HCT116 (cell line): ENCODE measurements at regions not wholly inside any gene's neighbourhood (a gene's known extent, or its start where the extent isn't known, plus 50 kb on each side); places are given as distances from the start of the nearest gene placed in this dataset.

Experiments
- CTCF ChIP-seq, 3 experiments: fragments of 200-600 bp in 1 of 3; sonication (generic) in 1 of 3; IDR thresholded peaks in 2 of 3; conservative IDR thresholded peaks in 1 of 3; 2 replicates each; pipeline ENCODE4 v1.5.1; 2012 to 2017; ENCODE audit warnings: low read depth in 2 of 3, low read length in 2 of 3, antibody characterized with exemption in 1 of 3, borderline replicate concordance in 1 of 3, control low read depth in 1 of 3, mild to moderate bottlenecking in 1 of 3, mixed read lengths in 1 of 3, mixed run types in 1 of 3, moderate library complexity in 1 of 3; ENCODE audit not compliant: insufficient read depth in 1 of 3
- EZH2phosphoT487 ChIP-seq: fragments of 200-600 bp; IDR thresholded peaks from 2 replicates; pipeline ENCODE4 v1.6.1; 2018; ENCODE audit warnings: antibody characterized with exemption, borderline replicate concordance
- POLR2A ChIP-seq: IDR thresholded peaks from 2 replicates; pipeline ENCODE4 v1.7.0; 2011; ENCODE audit warnings: borderline replicate concordance; ENCODE audit not compliant: insufficient read depth, insufficient read length; ENCODE audit errors: extremely low read depth
- POLR2AphosphoS5 ChIP-seq: IDR thresholded peaks from 2 replicates; pipeline ENCODE4 v1.6.1; 2011; ENCODE audit warnings: mild to moderate bottlenecking, low read depth, low read length, moderate library complexity
- RAD21 ChIP-seq: IDR thresholded peaks from 2 replicates; pipeline ENCODE4 v1.6.1; 2012; ENCODE audit warnings: low read depth, mild to moderate bottlenecking
- YY1 ChIP-seq: IDR thresholded peaks from 2 replicates; pipeline ENCODE4 v1.6.1; 2011; ENCODE audit warnings: low read length, low read depth, moderate library complexity, mild to moderate bottlenecking; ENCODE audit not compliant: insufficient replicate concordance; ENCODE audit errors: extremely low read depth
- TF ChIP-seq, protein P1 (sequence below): IDR thresholded peaks from 2 replicates; pipeline ENCODE4 v1.6.1; 2011; ENCODE audit warnings: mild to moderate bottlenecking, low read length, moderate library complexity; ENCODE audit not compliant: insufficient replicate concordance; ENCODE audit errors: extremely low read depth

DNA sequence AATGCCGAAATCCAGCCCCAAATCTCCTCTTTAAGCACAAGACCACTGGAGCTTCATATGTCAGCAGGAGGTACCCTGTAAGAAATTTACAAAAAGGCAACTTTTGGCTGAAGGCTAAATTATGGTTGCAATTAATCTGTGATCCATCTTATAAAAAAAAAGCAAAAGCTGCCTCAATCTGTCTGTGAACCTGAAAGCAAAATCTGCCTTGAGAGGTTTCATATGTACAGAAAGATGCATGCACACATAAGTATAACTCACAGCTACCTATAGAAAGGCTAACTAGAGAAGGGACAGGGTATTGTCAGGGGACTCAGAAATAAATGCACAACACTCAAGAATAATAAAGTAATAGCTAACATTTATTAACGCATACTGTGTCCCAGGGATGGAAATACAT is 964.2 kb upstream of the ADGRL2 start:
- TF ChIP-seq, protein P1, sequence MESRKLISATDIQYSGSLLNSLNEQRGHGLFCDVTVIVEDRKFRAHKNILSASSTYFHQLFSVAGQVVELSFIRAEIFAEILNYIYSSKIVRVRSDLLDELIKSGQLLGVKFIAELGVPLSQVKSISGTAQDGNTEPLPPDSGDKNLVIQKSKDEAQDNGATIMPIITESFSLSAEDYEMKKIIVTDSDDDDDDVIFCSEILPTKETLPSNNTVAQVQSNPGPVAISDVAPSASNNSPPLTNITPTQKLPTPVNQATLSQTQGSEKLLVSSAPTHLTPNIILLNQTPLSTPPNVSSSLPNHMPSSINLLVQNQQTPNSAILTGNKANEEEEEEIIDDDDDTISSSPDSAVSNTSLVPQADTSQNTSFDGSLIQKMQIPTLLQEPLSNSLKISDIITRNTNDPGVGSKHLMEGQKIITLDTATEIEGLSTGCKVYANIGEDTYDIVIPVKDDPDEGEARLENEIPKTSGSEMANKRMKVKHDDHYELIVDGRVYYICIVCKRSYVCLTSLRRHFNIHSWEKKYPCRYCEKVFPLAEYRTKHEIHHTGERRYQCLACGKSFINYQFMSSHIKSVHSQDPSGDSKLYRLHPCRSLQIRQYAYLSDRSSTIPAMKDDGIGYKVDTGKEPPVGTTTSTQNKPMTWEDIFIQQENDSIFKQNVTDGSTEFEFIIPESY = no peak
- TF ChIP-seq EZH2phosphoT487 (no peak), POLR2A (no peak), CTCF (IDR thresholded peaks at IDR 0.05 in 2 of 3, conservative IDR thresholded peaks at IDR 0.05 in 1 of 3; ENCODE audit: borderline replicate concordance in 1 of 3, insufficient read depth in 1 of 3, low read depth in 2 of 3, low read length in 2 of 3) (no peak), RAD21 (no peak), YY1 (no peak), POLR2AphosphoS5 (no peak)
